ENCODE measurements at regions not wholly inside any gene's neighbourhood (a gene's known extent, or its start where the extent isn't known, plus 50 kb on each side); places are given as distances from the start of the nearest gene placed in this dataset.
A peak's percentile ranks its signal among the peaks of the same experiment; 100 is the strongest.

GRCh38 chr1:43072314-43072713, 99.8 kb downstream of the EBNA1BP2 start:
- Histone ChIP-seq H3K4me3 (ENCODE audit: low read depth, low read length) (no peak overlapping the region), H3K4me1 (ENCODE audit: insufficient read depth) (peaks cover 1% of the 10 kb centered on the region), H3K36me3 (ENCODE audit: insufficient read depth) (no peaks in the 10 kb centered on the region), H3K27ac (ENCODE audit: low read depth) (no peak overlapping the region)
- 82% methylated on average over 4 of the region's 4 CpGs for WGBS
- no peak for DNase-seq (ENCODE audit: extremely low spot score)

- DNase-seq (ENCODE audit: extremely low spot score) = no peak
- no peak overlapping the region for H3K27ac ChIP-seq (ENCODE audit: low read depth)
- peaks cover 1% of the 10 kb centered on the region for H3K4me1 ChIP-seq (ENCODE audit: insufficient read depth)
- 78% methylated on average over 2 of the region's 2 CpGs for WGBS
- H3K36me3 ChIP-seq (ENCODE audit: insufficient read depth) = no peaks in the 10 kb centered on the region
- no peak overlapping the region for H3K4me3 ChIP-seq (ENCODE audit: low read depth, low read length)
Observed at GRCh38 chr1:43071241-43071640, 100.8 kb downstream of the EBNA1BP2 start.

GRCh38 chr1:43069461-43070050, 102.5 kb downstream of the EBNA1BP2 start:
- no peak overlapping the region for H3K27ac ChIP-seq (ENCODE audit: low read depth)
- WGBS = 67% methylated on average over 12 of the region's 12 CpGs

GRCh38 chr1:43068911-43069310, 103.2 kb downstream of the EBNA1BP2 start:
- peaks cover 1% of the 10 kb centered on the region for H3K4me1 ChIP-seq (ENCODE audit: insufficient read depth)
- WGBS = 89% methylated on average over 6 of the region's 6 CpGs
- no peak overlapping the region for H3K4me3 ChIP-seq (ENCODE audit: low read depth, low read length)
- H3K36me3 ChIP-seq (ENCODE audit: insufficient read depth) = no peaks in the 10 kb centered on the region
- DNase-seq (ENCODE audit: extremely low spot score) = no peak
- no peak overlapping the region for H3K27ac ChIP-seq (ENCODE audit: low read depth)

More at GRCh38 chr1:43069461-43070050, 102.5 kb downstream of the EBNA1BP2 start:
- H3K4me3 ChIP-seq (ENCODE audit: low read depth, low read length) = no peak overlapping the region
- H3K36me3 ChIP-seq (ENCODE audit: insufficient read depth) = no peaks in the 10 kb centered on the region
- H3K4me1 ChIP-seq (ENCODE audit: insufficient read depth) = peaks cover 1% of the 10 kb centered on the region
- DNase-seq (ENCODE audit: extremely low spot score) = no peak

GRCh38 chr1:43067977-43068751, 103.9 kb downstream of the EBNA1BP2 start:
- WGBS = 4% methylated on average over 60 of the region's 60 CpGs
- H3K4me1 ChIP-seq (ENCODE audit: insufficient read depth) = no peaks in the 10 kb centered on the region
- H3K36me3 ChIP-seq (ENCODE audit: insufficient read depth) = no peaks in the 10 kb centered on the region
- peak overlapping the region; percentile 46 for H3K4me3 ChIP-seq (ENCODE audit: low read depth, low read length)
- peak overlapping the region; percentile 33 for H3K27ac ChIP-seq (ENCODE audit: low read depth)
- DNase-seq (ENCODE audit: extremely low spot score) = no peak

- Histone ChIP-seq H3K36me3 (ENCODE audit: insufficient read depth) (no peaks in the 10 kb centered on the region), H3K4me1 (ENCODE audit: insufficient read depth) (no peaks in the 10 kb centered on the region), H3K4me3 (ENCODE audit: low read depth, low read length) (no peak overlapping the region), H3K27ac (ENCODE audit: low read depth) (no peak overlapping the region)
- 94% methylated on average over 6 of the region's 6 CpGs for whole genome bisulfite sequencing
- DNase-seq (ENCODE audit: extremely low spot score) = no peak
Observed at GRCh38 chr1:43067233-43067745, 104.8 kb downstream of the EBNA1BP2 start.

- no peak overlapping the region for H3K4me3 ChIP-seq (ENCODE audit: low read depth, low read length)
- no peaks in the 10 kb centered on the region for H3K4me1 ChIP-seq (ENCODE audit: insufficient read depth)
- 95% methylated on average over 9 of the region's 9 CpGs for WGBS
- DNase-seq (ENCODE audit: extremely low spot score) = no peak
- H3K36me3 ChIP-seq (ENCODE audit: insufficient read depth) = no peaks in the 10 kb centered on the region
- no peak overlapping the region for H3K27ac ChIP-seq (ENCODE audit: low read depth)
Observed at GRCh38 chr1:43066578-43066977, 105.5 kb downstream of the EBNA1BP2 start.

GRCh38 chr1:43065616-43066399, 106.3 kb downstream of the EBNA1BP2 start:
- H3K4me1 ChIP-seq (ENCODE audit: insufficient read depth) = no peaks in the 10 kb centered on the region
- no peaks in the 10 kb centered on the region for H3K36me3 ChIP-seq (ENCODE audit: insufficient read depth)
- H3K4me3 ChIP-seq (ENCODE audit: low read depth, low read length) = no peak overlapping the region
- no peak for DNase-seq (ENCODE audit: extremely low spot score)
- H3K27ac ChIP-seq (ENCODE audit: low read depth) = no peak overlapping the region
- WGBS = 87% methylated on average over 13 of the region's 13 CpGs

- 83% methylated on average over 5 of the region's 5 CpGs for whole genome bisulfite sequencing
Observed at GRCh38 chr1:43065191-43065590, 106.5 kb upstream of the SLC2A1 start.

GRCh38 chr1:43063394-43064219, 104.9 kb upstream of the SLC2A1 start:
- WGBS = 91% methylated on average over 10 of the region's 10 CpGs
- H3K36me3 ChIP-seq (ENCODE audit: insufficient read depth) = no peaks in the 10 kb centered on the region
- no peak for DNase-seq (ENCODE audit: extremely low spot score)
- no peaks in the 10 kb centered on the region for H3K4me1 ChIP-seq (ENCODE audit: insufficient read depth)
- H3K4me3 ChIP-seq (ENCODE audit: low read depth, low read length) = no peak overlapping the region
- no peak overlapping the region for H3K27ac ChIP-seq (ENCODE audit: low read depth)

More at GRCh38 chr1:43065191-43065590, 106.5 kb upstream of the SLC2A1 start:
- H3K36me3 ChIP-seq (ENCODE audit: insufficient read depth) = no peaks in the 10 kb centered on the region
- no peaks in the 10 kb centered on the region for H3K4me1 ChIP-seq (ENCODE audit: insufficient read depth)
- no peak overlapping the region for H3K4me3 ChIP-seq (ENCODE audit: low read depth, low read length)
- no peak for DNase-seq (ENCODE audit: extremely low spot score)
- no peak overlapping the region for H3K27ac ChIP-seq (ENCODE audit: low read depth)

- 94% methylated on average over 12 of the region's 12 CpGs for WGBS
- no peak for DNase-seq (ENCODE audit: extremely low spot score)
- Histone ChIP-seq H3K36me3 (ENCODE audit: insufficient read depth) (no peaks in the 10 kb centered on the region), H3K4me1 (ENCODE audit: insufficient read depth) (no peaks in the 10 kb centered on the region), H3K4me3 (ENCODE audit: low read depth, low read length) (no peak overlapping the region), H3K27ac (ENCODE audit: low read depth) (no peak overlapping the region)
Observed at GRCh38 chr1:43062527-43063095, 103.9 kb upstream of the SLC2A1 start.

GRCh38 chr1:43061757-43062156, 103.1 kb upstream of the SLC2A1 start:
- no peak for DNase-seq (ENCODE audit: extremely low spot score)
- Histone ChIP-seq H3K4me1 (ENCODE audit: insufficient read depth) (no peaks in the 10 kb centered on the region), H3K27ac (ENCODE audit: low read depth) (no peak overlapping the region), H3K36me3 (ENCODE audit: insufficient read depth) (no peaks in the 10 kb centered on the region), H3K4me3 (ENCODE audit: low read depth, low read length) (no peak overlapping the region)
- WGBS = 91% methylated on average over 3 of the region's 3 CpGs
